ENCODE measurements at regions not wholly inside any gene's neighbourhood (a gene's known extent, or its start where the extent isn't known, plus 50 kb on each side); places are given as distances from the start of the nearest gene placed in this dataset.
"Not testable (repeated sequence)": the region's sequence is repeated elsewhere in the genome, so short reads cannot be mapped to it uniquely, and the experiment has no call there.

DNA sequence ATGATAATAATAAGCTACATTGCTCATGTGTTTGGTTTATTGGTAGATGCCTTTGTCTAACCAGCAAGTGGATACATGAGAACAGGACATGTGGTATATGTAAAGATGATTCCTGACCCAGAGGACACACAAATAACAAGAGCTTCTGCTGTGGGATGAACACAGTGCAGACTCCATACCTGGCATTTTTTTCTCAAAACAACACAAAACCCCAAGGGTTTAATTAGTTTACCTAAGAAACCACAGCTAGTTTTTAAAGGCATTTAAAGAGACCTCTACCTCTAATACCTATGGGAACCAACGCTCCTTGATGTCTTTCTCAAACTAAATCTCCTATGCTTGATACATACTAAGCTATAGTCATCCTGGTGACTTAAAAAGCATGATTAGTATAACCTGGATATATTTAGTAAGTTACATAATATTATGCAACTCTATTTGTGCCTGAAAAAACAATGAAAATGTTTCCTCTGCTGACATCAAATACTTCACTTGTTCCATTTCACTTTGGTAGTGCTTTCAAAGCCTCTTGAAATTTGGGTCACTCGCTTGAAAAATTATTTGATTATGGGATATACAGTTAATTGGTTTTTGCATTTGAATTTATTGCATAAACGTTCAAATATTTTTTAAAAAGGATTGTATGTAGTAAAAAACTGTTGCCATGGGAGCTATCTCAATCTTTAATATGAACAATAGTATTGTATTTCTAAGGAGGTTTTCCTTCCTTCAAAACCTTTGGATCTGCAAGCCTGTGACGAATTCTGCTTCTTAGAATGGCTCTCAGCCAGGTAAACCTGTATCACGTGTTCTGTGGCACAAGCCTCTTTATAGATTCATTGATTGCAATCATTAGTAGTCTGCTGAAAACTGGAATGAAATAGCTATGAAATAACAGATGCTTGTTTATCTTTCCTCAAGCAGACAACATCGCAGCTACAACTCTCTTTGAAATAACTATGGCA lies 233.0 kb upstream of the KCNMB2 start:
- no peak for DNase-seq

DNA sequence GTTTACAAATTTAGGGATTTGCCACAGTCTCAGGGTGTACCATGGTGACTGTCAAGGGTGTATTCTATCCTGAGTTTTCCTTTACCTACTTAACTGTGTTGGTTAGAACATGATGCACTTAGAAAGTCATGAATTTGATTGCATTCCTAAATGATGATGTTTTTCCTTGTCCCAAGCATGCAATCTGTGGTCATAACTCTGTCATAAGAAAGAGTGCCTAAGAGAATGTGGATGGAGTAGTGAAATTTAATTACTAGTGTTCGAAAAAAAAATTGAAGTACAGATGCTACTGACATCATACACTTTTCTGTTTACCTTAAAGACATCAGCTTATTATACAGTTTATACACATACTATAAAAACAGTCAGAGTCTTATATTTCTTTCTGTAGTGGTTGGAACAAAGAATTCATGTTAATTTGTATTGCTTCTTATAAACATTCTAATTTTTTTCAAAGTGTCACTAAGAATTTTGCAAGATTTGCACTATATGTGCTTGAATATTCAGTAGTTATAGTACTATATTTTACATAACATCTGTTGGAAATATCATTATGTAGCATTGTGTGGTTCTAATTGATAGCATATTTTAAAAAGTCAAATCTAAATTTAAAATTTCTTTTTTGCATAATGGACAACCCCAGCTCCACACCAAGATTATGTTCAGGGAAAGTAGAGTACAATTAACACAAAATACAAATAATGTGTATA lies 231.3 kb upstream of the KCNMB2 start:
- no peak for DNase-seq

DNA sequence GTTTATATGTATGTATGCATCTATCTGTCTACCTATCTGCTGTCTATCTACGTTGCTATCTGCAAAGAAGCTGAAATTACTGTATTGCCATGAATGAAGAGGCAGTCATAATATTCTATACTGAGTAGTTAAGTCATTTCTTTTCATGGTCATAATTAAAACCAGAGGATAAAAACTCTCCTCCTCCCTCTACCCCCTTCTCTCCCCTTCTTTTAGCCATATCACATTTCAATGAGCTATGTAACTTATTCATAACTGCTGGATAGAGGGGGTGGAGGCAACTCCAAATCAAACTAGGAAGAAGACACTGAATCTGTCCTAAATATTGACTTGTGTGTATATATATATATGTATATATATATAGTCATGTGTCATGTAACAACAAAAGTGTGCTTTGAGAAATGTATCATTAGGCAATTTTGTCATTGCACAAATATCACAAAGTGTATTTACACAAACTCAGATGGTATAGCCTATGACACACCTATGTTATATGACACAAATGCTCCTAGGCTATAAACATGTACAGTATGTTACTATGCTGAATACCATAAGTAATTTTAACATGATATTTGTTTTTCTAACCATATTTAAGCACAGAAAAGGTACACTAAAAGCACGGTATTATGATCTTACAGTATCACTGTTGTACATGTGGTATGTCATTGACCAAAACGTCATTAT lies 229.7 kb upstream of the KCNMB2 start:
- no peak for DNase-seq

DNA sequence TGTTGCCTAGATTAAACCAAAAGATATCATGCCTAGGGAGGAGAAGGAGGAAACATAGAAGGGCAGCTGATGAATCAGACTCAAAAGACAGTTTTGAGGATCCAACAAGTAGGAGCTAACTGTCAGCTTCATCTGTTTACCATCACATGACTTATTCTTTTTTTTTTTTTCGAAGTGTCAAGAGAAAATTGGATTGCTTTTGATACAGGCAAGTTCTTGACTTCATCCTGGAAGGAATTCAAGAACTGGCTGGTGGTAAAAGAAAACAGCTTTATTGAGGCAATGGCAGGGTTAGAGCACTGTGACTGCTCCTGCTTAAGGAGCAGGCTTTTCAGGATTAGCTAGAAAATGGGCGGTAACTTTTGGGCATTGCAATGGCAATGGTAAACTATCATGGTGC lies 227.5 kb upstream of the KCNMB2 start:
- DNase-seq = no peak

DNA sequence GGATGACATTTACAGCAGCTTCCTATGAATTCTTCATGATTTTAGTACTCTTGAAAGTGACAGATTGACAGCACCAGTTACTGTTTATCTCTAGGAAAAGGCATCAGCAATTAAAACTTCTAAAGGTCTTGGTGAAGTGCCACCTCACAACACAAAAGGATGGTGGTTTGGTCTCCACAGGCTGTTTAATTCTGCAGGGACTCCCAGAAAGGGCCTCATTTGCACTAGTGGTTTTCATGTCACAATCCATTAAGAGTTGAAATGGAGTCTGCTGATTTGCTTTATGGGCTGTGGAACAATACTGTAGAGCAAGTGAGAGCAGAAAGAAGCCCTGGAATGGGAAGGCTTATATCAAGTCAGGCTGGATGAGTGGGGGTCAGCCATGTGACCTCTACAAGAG lies 225.3 kb upstream of the KCNMB2 start:
- no peak for DNase-seq

DNA sequence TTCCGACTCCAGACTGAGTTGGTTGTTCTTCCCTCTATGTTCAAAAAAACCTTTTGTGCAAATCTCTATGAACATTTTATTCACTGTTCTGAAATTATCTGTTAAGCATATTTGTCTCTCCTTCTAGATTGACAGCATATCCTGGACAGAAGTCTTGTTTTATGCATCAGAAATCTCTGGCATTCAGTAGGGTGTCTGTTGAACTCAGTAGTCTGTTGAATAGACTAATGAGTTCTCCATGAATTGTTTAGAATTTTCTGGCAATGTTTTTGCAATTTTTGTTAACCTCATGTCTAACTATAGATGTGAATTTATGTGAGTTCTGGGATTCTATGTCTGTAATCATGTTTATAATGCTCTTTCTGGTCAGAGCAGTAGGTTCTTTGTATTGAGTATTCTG lies 222.5 kb upstream of the KCNMB2 start:
- no peak for DNase-seq

DNA sequence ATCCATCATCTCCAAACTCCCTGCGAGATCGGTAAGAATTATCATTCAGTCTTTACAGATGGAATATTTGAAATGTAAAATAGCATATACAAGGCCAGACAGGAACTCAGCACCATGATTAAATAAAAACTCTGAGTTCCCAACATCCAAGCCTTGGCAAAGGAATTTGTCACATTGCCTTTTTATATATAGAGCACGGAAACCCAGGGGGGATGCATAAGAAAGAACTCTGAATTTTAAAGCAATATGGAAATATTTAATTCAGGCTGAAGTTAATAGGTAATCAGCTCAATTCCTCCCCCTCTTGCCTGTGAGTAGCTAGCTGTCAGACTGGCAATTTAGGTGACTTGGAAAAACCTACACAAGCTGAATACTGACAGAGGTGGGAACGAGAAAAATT lies 217.9 kb upstream of the KCNMB2 start:
- DNase-seq = no peak

DNA sequence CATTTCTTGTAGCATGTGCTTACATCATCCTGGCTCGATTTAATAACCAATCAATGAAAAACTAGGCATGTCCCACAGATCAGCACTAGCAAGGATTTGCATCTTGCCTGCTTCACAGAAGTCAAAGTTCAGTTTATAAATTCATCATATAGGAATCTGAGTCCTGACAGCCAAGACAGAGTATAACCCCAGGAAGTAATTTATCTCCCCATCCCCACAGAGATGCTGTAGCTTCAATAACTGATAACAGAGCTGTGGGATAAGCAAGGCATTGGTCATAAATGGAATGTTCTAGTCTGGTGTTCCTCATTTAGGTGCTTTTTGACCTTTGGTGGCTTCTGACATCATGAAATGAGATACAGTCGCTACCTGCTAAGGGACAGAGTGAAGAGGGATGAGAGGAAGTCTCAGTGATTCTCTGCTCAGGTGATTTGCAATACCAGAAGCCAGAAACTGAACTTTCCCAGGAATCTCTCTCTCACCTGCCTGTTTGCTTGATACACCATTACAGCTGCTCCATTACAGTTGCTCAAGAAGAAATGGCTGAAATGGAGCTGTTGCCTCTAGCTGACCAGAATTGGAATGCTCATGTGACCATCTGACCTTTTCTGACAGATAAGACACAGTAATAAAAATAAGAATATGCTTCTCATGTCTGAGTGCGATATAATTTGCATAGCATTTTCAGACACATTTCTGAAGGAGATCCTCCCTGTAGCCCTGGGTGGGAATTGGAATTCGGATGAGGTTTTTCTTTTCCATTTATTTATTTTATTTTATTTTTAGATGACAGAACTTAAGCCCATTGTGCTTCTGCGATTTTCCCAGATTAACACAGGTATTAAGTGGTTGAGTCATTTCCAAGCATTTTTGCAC lies 217.1 kb upstream of the KCNMB2 start:
- DNase-seq = no peak

DNA sequence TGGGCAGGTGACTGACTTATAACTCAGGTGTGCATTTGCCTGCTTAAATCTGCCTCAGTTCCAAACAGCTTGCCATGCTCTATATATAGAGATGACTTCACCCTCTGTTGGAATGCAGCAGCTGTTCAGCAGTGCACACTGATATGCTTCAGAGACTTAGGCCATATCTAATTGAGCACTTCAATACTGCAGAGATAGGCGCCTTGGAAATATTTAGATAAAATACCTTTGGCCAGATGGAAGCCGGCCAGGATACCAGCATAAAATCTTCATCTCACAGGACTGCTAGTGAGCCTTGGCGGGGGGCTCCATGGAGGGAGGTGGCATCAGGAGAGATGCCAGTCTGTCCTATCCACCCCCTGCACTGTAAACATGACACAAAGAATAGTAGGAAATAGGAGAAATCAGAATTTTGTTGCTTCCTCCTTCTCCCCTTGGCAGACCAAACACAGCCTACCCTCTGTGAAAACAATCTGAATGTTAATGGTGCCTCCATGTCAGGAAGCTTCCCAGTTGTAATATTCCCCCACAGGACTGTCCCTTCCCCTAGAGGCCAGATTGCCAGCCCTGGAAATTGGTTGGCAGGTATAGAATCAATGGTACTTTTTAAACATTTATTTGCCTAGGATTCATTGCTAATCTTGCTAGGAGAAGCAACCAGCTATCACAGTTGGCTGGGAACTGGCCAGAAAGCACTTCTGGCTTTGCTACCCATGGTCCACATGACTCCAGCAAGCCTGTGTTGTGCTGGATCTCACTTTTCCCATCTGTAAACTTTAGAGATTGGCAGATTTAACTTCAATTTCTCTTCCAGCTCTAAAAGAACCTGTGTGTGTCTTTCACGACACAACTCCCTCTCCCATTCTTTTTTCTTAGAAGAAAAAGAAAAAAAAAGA lies 215.5 kb upstream of the KCNMB2 start:
- DNase-seq = peak; percentile 31

DNA sequence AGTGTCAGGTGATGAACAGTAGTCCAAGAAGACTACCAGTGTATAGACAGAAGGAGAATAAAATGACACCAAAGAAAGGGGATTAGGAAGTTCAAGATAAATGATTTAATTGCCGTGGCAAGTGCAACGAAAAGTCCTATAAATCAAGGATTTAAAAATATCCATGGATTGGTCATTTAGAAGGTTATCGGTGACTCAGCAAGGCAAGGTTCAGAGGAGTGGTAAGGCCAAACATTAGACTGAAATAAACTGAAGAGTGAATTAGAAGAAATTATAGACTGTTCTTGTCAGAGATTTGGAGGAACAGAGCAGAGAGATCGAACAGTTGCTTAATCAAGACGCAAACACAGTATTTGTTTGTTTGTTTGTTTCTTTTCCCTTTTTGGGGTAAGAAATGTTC lies 211.9 kb upstream of the KCNMB2 start:
- no peak for DNase-seq

DNA sequence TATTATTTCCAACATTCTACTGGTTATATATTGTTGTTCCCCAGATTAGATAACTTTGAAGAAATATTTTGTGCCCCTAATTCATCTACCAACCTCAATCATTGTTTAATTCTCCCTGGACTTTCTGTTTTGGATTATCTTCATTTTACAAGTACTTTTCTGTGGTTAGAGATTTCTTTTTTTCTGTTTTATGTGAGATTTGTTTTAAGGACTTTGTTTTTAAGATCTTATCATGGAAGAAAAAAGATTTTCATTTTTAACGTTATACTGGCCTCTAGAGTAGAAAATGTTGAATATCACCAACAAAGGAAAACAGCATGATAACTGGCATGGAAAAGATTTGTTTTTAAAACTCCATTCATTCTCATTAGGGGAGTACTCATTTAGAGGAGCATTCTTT lies 210.9 kb upstream of the KCNMB2 start:
- peak; percentile 25 for DNase-seq

DNA sequence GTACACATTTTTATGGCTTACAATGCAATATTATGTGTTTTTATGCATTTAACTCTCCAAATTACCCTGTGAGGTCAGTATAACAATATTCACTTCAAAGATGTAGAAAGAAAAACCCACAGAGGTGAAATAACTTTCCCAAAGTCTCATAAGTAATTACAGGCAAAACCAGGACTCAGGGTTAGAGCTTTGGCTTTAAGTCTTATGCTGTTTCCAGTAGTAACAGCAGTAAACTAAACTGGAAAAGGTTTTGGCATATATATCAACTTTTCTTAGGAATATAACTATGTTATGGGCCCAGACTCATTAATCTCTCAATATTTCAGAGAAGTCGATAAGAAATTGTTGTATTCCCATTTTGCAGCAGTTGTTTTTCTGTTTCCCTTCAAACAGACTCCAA lies 206.3 kb upstream of the KCNMB2 start:
- DNase-seq = no peak

DNA sequence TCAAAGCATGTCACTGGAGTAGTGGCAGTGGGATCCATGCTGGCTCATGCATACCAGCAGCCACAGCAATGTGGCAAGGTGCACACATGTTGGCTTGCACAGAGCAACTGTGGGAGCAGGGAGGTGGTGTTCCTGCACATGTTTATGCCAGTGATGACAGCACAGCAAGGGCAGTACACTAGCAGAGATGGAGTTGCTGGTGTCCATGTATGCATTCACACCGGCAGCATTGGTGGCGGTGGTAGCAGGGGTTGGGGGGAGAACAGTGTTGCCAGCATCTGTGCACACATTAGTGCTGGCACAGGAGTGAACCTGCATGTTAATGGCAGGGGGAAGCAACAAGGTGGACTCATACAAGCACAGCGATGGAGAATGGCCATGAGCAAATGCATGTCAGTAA lies 202.0 kb upstream of the KCNMB2 start:
- DNase-seq = no peak

DNA sequence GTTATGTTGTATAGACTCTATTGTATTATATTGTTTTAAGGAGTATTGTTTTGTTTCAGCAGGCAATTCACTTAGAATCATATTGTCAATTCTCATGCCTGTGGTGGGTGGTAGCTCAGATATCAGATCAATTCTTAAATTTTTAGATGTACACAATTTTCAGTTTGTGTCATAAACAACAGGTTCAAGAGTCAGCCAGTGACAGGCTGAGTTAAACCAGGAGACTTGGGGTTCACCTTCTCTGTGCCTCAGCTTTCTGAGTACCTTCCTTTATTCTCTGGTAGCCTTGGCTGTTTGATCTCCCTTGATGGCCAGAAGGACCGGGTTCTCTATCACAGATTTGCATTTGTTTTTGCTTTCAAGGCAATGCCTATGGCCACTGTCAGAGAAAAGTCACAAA lies 199.9 kb upstream of the KCNMB2 start:
- no peak for DNase-seq

DNA sequence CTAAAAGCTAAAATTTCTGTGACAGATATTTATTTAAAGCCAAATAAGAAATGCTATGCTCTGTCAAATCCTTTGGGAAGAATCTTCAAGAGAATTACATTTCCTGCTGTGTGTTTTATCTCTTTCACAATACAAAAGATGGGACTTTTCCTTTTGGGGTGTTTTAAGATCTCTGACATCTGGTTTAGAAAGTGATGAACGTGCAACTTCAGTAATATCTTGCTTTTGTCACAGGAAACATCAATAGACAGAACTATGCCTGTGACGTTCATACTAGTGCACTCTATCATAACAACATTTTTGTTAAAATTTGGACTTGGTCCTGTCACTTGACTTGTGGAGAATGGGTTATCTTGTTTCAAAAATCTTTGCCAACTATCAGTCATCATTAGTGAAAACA lies 195.7 kb upstream of the KCNMB2 start:
- no peak for DNase-seq

DNA sequence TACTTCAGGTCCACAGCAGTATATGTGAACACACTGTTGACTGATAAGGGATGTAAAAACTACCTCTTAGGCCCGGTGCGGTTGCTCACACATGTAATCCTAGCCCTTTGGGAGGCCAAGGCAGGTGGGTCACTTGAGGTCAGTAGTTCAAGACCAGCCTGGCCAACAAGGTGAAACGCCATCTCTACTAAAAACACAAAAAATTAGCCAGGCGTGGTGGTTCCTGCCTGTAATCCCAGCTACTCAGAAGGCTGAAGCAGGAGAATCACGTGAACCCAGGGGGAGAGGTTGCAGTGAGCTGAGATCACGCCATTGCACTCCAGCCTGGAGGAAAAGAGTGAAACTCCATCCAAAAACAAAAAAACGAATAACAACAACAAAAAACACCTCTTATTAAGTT lies 194.6 kb upstream of the KCNMB2 start:
- no peak for DNase-seq

DNA sequence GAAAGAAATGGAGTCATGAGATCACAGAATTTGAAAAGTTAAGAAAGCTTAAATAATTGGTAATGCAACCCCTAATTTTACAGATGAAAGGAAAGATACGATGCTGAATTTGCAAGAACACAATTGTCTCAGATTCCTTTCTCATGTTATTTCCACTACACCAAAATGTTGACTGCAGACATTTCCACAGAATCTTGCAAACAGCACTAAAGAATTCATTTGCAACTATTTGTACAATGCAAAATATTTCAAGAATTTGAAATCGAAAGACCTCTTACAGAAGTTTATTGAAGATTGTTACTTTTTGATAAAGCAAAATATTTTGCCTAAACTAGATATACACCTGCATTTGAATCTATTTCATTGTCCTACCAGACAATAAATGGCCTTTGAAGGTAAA lies 194.1 kb upstream of the KCNMB2 start:
- no peak for DNase-seq

DNA sequence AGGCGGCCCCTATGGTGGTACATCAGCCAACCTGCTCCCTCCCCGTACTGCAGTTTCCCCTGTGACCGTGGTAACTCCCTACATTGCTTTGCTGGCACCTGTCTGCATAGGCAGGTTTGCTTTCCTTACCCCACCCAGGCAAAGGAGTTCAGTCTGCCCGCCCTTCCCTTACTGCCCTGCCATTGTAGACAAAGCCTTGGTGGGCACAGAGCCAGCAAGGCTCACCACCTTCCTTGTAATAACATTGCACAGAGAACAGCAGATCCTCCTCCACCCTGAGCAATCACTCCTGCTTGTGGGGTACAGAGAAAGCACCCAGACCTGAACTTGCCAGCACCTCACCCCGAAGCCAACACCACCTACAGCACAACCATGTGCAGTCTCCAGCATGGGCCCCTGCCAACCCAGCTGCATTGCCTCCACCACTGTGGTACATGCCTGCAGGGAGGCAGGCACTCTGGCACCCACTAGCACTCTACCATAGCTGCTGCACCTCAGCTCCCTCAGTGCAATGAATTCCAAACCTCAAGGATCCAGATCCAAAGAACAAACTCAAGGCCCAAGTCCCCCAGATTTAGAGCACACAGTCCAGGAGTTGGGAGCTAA lies 192.7 kb upstream of the KCNMB2 start:
- no peak for DNase-seq

DNA sequence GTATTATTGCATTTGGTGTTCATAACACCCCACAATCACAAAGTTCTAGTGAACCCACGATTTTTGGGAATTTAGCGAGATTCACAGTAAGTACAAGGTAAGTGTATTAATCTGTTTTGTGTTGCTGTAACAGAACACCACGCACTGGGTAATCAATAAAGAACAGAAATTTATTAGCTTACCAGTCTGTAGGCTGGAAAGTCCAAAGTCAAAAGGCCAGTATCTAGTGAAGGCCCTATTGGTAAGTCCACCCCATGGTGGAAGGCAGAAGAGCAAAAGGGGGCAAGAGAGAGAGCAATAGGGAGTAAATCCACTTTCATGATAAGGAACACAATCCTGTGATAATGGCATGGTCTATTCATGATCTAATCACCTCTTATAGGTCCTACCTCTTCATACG lies 190.3 kb upstream of the KCNMB2 start:
- DNase-seq = no peak

DNA sequence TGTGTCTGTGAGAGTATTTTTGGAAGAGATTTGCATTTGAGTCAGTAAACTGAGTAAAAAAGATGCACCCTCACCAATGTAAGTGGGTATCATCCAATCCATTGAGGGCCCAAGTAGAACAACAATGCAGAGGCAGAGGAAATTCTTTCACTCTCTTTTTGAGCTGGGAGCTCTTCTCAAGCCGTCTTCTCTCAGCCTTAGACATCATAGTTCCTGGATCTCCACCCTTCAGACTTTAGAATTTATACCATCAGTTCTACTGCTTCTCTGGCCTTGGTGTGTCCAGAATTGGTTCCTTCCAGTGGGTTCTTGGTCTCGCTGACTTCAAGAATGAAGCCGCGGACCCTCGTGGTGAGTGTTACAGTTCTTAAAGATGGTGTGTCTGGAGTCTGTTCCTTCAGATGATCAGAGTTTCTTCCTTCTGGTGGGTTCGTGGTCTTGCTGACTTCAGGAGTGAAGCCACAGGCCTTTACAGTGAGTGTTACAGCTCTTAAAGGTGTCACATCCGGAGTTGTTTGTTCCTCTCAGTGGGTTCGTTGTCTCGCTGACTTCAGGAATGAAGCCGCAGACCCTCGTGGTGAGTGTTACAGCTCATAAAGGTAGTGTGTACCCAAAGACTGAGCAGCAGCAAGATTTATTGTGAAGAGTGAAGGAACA lies 187.5 kb upstream of the KCNMB2 start:
- DNase-seq = not testable (repeated sequence)

DNA sequence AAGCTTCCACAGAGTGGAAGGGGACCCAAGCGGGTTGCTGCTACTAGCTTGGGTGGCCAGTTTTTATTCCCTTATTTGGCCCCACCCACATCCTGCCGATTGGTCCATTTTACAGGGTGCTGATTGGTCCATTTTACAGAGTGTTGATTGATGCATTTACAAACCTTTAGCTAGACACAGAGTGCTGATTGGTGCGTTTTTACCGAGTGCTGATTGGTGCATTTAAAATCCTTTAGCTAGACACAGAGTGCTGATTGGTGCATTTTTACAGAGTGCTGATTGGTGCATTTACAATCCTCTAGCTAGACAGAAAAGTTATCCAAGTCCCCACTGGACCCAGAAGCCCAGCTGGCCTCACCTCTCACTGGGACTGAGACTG lies 187.0 kb upstream of the KCNMB2 start:
- DNase-seq = not testable (repeated sequence)
